Lower leg skin (tissue), 3 donors: ENCODE measurements at regions not wholly inside any gene's neighbourhood (a gene's known extent, or its start where the extent isn't known, plus 50 kb on each side); places are given as distances from the start of the nearest gene placed in this dataset.

Source experiments
- CTCF ChIP-seq, 3 donors: fragments of 450-650 bp; IDR thresholded peaks; one replicate each; pipeline ENCODE4 v1.5.1; 2016; ENCODE audit warnings: antibody characterized with exemption in 3 of 3, mild to moderate bottlenecking in 3 of 3, moderate library complexity in 2 of 3
- POLR2A ChIP-seq, 2 donors: fragments of 450-650 bp; IDR thresholded peaks; one replicate each; pipeline ENCODE4 v1.6.1; 2016 to 2017; ENCODE audit warnings: antibody characterized with exemption in 2 of 2, mild to moderate bottlenecking in 1 of 2, moderate library complexity in 1 of 2

GRCh38 chr2:146602856-146603255 lies 1242.0 kb upstream of the ACVR2A start:
- TF ChIP-seq CTCF (IDR thresholded peaks at IDR 0.05) (no peak), POLR2A (IDR thresholded peaks at IDR 0.05) (no peak)
